SIG-M5 (cell line): ENCODE measurements at regions not wholly inside any gene's neighbourhood (a gene's known extent, or its start where the extent isn't known, plus 50 kb on each side); places are given as distances from the start of the nearest gene placed in this dataset.

Experiments used
- DNase-seq: peaks from one replicate; lab custom pipeline; 2025; lab: John Stamatoyannopoulos, UW

DNA sequence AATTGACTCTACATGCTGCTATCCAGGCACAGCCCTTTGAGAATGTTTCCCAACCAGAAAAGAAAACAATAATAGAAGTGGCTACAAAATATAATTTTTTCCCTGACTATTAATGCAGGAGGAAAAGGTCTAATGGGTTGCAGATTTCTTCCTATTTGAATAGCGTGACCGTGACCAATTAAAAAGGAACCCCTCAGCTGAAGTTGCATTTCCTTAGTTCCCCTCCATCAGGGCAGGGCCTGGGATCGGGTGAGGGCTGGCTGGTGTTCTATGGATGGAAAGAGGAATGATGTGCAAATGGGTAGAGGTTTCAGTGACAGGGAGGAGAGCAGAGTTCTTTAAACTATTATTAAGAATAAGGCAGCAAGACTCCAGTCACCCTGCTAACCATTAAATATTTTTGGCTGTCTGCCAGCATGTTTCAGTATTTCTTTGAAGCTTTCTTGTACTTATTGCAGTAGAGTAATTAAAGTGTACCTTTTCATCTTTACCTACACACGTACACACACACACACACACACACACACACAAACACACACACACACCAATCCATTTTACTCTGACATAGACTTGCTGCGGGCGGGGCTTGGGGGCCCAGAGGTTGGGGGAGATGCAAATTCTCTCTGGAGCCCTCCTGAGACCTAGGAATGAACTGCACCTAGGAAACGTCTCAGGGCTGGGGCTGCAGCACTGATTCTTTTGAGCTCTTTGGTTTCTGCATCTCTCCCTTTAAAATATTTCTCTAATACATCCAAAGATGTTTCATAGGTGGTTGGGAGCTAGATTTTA lies 154.8 kb upstream of the SLC35B3 start:
- DNase-seq = no peak

GRCh38 chr6:8588176-8588575 lies 152.8 kb upstream of the SLC35B3 start:
- no peak for DNase-seq

- DNase-seq = no peak
Measured at GRCh38 chr6:8583291-8583690, 147.9 kb upstream of the SLC35B3 start.

DNA sequence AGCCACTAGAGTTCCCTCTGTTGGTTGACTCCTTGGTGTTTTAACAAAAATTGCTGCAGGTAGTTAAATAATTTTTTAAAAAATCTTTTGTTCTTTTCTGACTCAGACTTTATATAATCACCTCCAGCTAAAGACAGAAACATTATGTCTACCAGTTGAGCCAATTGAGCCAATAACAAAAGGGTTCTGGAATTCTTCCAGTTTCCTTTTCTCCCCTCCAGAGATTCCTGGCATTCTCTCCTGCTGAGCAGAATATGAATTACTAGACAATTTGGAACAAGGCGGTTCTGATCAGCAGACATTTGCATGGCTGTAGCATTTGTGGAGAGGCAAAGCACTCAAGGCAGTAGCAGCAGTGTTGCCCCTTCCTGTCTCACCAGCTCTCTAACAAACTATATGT lies 144.0 kb upstream of the SLC35B3 start:
- no peak for DNase-seq

- DNase-seq = no peak
Measured at GRCh38 chr6:8578006-8578405, 142.7 kb upstream of the SLC35B3 start.

GRCh38 chr6:8574749-8575468 lies 139.6 kb upstream of the SLC35B3 start:
- DNase-seq = no peak

GRCh38 chr6:8574311-8574710 lies 139.0 kb upstream of the SLC35B3 start:
- DNase-seq = no peak

GRCh38 chr6:8570256-8570920 lies 135.0 kb upstream of the SLC35B3 start:
- no peak for DNase-seq

- DNase-seq = no peak
Measured at GRCh38 chr6:8562125-8562524, 126.8 kb upstream of the SLC35B3 start.

DNA sequence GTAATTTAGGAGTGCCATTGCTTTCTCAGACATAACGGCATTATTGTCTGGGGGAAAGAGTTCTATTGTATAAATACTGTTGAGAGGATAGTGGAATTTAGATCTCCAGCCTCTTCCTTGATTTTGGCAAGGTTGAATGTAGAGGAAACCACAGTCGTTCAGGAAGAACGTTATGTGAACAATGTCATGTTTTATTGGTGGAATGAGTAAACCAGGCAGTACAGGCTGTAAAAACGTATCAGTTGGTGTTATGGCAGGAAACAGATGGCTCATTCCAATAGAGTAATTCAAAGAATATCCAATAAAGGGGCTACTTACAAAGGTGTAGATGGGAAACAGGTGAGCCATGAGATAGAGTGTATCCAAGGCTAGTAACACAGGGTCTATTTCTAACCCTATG lies 123.6 kb upstream of the SLC35B3 start:
- DNase-seq = no peak

DNA sequence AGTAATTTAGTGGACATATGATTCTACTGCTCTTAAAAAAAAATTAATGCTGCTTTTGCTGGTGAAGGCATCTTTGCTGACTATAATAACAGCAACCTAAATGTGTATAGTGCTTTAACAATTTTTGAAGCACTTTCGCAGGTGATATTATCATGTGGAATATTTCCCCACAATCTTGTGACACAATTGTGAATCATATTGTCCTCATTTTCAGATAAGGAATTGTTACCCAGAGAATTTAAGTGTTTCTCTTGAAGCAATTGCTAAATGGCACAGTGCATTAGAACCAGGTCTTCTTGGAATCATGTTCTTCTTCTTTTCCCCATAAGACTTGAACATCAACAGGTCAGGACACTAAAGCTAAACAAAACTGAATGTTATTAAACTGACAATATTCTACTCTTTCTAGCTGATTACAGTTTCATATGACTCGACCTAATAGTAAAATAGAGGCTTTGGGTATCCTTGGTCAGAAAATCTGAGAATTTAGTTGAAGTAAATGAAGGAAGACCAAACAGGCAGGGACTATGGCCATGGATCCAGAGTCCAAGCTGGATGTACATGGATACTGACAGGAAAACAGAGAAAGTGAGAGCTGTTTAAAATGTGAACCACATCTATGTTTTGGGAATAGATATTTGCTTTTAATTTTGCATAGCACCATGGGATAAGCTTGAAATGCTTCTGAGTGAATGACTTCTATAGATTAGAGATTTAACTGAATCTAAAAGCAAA lies 121.8 kb upstream of the SLC35B3 start:
- no peak for DNase-seq

- no peak for DNase-seq
Measured at GRCh38 chr6:8556370-8557013, 121.1 kb upstream of the SLC35B3 start.

DNA sequence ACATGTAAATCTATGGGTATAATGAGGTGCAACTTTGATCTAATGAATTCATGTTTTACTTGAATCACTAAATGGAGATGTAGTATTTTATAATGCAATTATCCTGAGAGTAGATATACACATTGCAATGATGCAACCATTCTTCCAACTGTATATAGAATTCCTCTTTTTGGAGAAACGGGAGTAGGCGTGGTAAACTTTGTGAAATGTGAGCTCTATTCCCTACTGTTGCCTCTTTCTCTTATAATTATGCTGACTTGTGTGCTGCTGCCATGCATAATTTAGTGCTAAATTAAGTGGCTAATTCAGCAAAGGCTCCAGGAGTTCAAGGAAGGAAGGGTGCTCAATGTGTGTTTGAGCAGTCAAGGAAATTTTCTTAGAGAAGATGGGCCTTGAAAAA lies 116.6 kb upstream of the SLC35B3 start:
- DNase-seq = no peak

DNA sequence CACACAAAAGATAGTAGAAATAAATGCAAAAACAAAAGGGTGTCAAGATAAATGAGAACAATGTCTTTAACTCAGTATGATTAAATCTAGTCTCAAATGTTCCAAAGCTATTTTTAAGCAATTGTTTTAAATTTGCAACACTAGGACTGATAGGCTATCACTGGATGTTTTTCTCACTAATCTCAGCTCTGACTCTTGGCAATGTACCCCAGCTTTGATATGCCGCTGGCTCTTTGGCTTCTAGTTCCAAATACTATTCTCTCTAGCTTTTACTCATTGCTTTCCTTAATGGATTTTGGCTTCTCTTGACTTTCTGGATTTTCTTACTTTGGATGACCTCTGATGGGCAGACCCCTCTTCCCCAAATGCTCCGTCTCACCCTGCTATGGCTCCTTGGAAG lies 116.0 kb upstream of the SLC35B3 start:
- DNase-seq = no peak

- DNase-seq = no peak
Measured at GRCh38 chr6:8549074-8549790, 113.9 kb upstream of the SLC35B3 start.

DNA sequence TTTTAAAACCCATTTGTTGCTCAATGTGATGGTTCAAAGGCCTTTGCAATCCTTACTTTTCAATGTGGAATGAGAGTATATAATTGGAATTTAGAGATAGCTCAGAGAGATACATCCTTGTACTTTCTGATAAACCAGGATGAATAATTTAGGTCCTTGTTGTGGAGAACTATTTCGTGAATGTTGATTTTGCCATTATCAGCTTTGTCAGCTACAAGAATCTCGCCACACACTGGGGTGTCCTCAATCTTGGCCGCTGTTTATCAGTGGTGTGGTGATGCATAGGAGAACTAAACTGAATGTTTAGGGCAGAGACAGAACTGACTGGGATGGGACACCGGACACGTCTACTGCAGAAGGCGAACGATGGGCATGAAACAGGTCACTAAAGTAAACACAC lies 111.2 kb upstream of the SLC35B3 start:
- DNase-seq = no peak

GRCh38 chr6:8545336-8545735 lies 110.0 kb upstream of the SLC35B3 start:
- no peak for DNase-seq

DNA sequence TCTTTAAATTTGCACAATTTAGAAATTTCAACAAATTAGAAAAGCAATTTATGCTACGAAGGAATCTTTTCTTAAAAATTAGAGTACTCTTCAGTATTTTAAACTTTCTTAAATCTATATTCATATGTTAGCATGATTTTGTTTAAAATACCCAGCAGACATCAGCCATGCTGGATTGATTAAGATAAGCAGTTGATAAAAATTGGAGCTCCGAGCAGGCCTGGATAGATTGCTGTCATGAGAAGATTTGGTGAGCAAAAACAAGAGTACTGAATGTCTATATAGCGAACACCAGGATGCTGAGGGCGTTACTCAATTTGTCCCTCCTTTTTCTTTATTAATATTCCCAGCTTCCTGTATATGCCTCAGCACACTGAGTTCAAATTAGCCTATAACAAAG lies 108.4 kb upstream of the SLC35B3 start:
- no peak for DNase-seq

- DNase-seq = no peak
Measured at GRCh38 chr6:8539453-8539852, 104.1 kb upstream of the SLC35B3 start.

- DNase-seq = no peak
Measured at GRCh38 chr6:8536122-8536521, 100.8 kb upstream of the SLC35B3 start.

DNA sequence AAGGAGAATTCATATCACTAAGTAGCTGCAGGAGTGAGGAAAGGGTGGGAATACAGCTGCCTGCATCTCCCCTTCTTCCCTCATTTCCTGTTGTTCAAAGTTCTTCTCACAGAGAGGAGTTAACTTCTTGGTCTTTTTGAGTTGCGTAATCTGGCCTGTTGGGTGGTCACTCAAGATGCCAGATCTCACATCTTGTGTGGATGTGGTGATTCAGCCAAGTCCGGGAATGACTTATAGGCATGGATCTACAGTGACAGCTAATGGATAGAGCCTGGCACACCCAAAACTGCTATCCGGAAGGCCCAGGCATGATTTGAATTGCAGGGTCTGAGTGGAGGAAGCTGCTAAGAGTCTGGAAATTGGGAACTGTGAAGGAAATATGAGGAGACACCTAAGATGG lies 100.2 kb upstream of the SLC35B3 start:
- no peak for DNase-seq
